ENCODE measurements at regions not wholly inside any gene's neighbourhood (a gene's known extent, or its start where the extent isn't known, plus 50 kb on each side); places are given as distances from the start of the nearest gene placed in this dataset.

DNA sequence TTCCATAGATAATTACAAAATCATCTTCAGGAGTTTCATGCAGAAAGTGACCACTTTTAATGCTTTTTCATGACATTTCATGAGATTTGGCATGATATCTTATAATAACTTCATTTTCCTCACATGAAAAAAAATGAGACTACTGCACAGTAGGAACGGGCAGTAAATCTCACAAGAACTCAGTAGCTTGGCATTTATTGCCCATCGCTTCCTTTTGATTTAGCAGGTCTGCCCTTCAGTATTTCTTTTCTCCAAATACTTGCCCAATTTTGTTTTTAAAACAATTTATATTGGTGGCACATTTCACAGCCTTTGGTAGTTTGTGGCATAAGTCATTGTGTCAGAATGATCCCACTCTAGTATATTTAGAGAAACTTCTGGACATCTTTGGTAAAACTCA lies 711.8 kb upstream of the CHD1 start:
- Histone ChIP-seq H3K4ac (replicated peaks; ENCODE audit: insufficient read length, low read depth, low read length) (no peak overlapping the region), H2BK15ac (ENCODE audit: low read length) (no peak overlapping the region), H3K14ac (ENCODE audit: insufficient read length) (no peak overlapping the region), H3K23ac (ENCODE audit: insufficient read length) (no peak overlapping the region), H3K36me3 (ENCODE audit: control insufficient read depth in 2 of 4, insufficient read depth in 4 of 4, low read length in 3 of 4) (no peaks in the 10 kb centered on the region), H3K18ac (ENCODE audit: extremely low read depth, low read length) (no peak overlapping the region), H2BK5ac (ENCODE audit: low read depth, low read length) (no peak overlapping the region), H2BK20ac (ENCODE audit: low read length) (no peak overlapping the region), H3K27me3 (replicated peaks in 1 of 4; ENCODE audit: control insufficient read depth in 3 of 4, extremely low read depth in 1 of 4, insufficient read depth in 3 of 4, low read length in 3 of 4) (no peaks in the 10 kb centered on the region), H4K5ac (ENCODE audit: insufficient read length, low read depth, low read length) (no peak overlapping the region), H3K56ac (replicated peaks; ENCODE audit: insufficient read length, low read depth, low read length) (no peak overlapping the region), H2AK5ac (ENCODE audit: low read depth, low read length) (no peak overlapping the region), H3K23me2 (ENCODE audit: low read depth, low read length) (no peaks in the 10 kb centered on the region), H4K20me1 (replicated peaks in 1 of 2; ENCODE audit: control insufficient read depth in 1 of 2, insufficient read depth in 2 of 2, low read length in 2 of 2) (no peaks in the 10 kb centered on the region), H3K79me1 (ENCODE audit: low read depth, low read length) (no peaks in the 10 kb centered on the region), H3K27ac (ENCODE audit: low read depth, low read length) (no peak overlapping the region), H2BK120ac (replicated peaks; ENCODE audit: low read depth, low read length) (no peak overlapping the region), H3K4me3 (ENCODE audit: extremely low read depth in 1 of 4, insufficient read depth in 2 of 4, low read depth in 3 of 4, low read length in 4 of 4) (no peak overlapping the region), H3K4me1 (replicated peaks in 1 of 4; ENCODE audit: control insufficient read depth in 3 of 4, insufficient read depth in 4 of 4, low read length in 3 of 4) (no peaks in the 10 kb centered on the region), H2AFZ (ENCODE audit: low read length) (no peak overlapping the region), H4K91ac (replicated peaks; ENCODE audit: insufficient read length, low read length) (no peak overlapping the region), H3K9ac (replicated peaks in 1 of 4; ENCODE audit: extremely low read depth in 1 of 4, low read depth in 3 of 4, low read length in 3 of 4) (no peak overlapping the region), H3K4me2 (ENCODE audit: insufficient read depth in 1 of 2, low read depth in 2 of 2, low read length in 2 of 2) (no peak overlapping the region), H2BK12ac (ENCODE audit: low read depth, low read length) (no peak overlapping the region), H4K8ac (ENCODE audit: extremely low read depth, insufficient read depth, low read length) (no peak overlapping the region), H3K9me3 (ENCODE audit: insufficient read depth in 2 of 2, low read depth in 1 of 2, low read length in 1 of 2) (no peaks in the 10 kb centered on the region), H3K79me2 (ENCODE audit: control insufficient read depth in 1 of 2, insufficient read depth in 2 of 2, low read length in 2 of 2) (no peaks in the 10 kb centered on the region)
- WGBS, 2 experiments (ENCODE audit: extremely low coverage in 1 of 2, insufficient coverage in 1 of 2, insufficient read length in 1 of 2, insufficient replicate concordance in 2 of 2, low coverage in 1 of 2, low lambda C conversion rate in 2 of 2, missing lambda C conversion rate in 1 of 2) = 95% methylated on average over 2 of the region's 2 CpGs; no CpG with 5 or more reads in 1 of the 2 experiments
- no peak for TF ChIP-seq TEAD4 (IDR thresholded peaks at IDR 0.05; ENCODE audit: low read depth, low read length)
- no peak for TF ChIP-seq E2F6 (IDR thresholded peaks at IDR 0.05)
- TF ChIP-seq SP2 (IDR thresholded peaks at IDR 0.05; ENCODE audit: low read length) = no peak
- no peak for TF ChIP-seq CTCF (IDR thresholded peaks at IDR 0.05; ENCODE audit: control extremely low read depth in 1 of 3, insufficient read depth in 1 of 3, low read depth in 1 of 3, low read length in 3 of 3)
- TF ChIP-seq ASH2L (IDR thresholded peaks at IDR 0.05; ENCODE audit: low read length) = no peak
- no peak for TF ChIP-seq SRF (IDR thresholded peaks at IDR 0.05; ENCODE audit: low read depth, low read length)
- no peak for TF ChIP-seq EGR1 (IDR thresholded peaks at IDR 0.05; ENCODE audit: borderline replicate concordance, low read depth, low read length)
- no peak for TF ChIP-seq TBP (IDR thresholded peaks at IDR 0.05; ENCODE audit: low read depth, low read length)
- no peak for TF ChIP-seq HDAC2 (IDR thresholded peaks at IDR 0.05; ENCODE audit: borderline replicate concordance in 1 of 2, low read depth in 2 of 2, low read length in 2 of 2)
- TF ChIP-seq CBX5 (IDR thresholded peaks at IDR 0.05; ENCODE audit: low read depth, low read length) = no peak
- TF ChIP-seq POU5F1 (IDR thresholded peaks at IDR 0.05; ENCODE audit: low read depth, low read length) = no peak
- no peak for TF ChIP-seq JUND (IDR thresholded peaks at IDR 0.05; ENCODE audit: low read length)
- TF ChIP-seq KDM5A (IDR thresholded peaks at IDR 0.05; ENCODE audit: low read length) = no peak
- CTCF ChIA-PET (ENCODE audit: partially characterized antibody) = no interaction called here
- no peak for FAIRE-seq
- POLR2A ChIA-PET (ENCODE audit: partially characterized antibody) = no interaction called here
- DNase-seq (ENCODE audit: low read depth in 1 of 2, low spot score in 2 of 2) = no peak

All from H1 (cell line).